Endometrium (tissue), 2 donors: ENCODE measurements at regions not wholly inside any gene's neighbourhood (a gene's known extent, or its start where the extent isn't known, plus 50 kb on each side); places are given as distances from the start of the nearest gene placed in this dataset.
"Not testable (repeated sequence)": the region's sequence is repeated elsewhere in the genome, so short reads cannot be mapped to it uniquely, and the experiment has no call there.

Source experiments
- FAIRE-seq: peaks from 2 replicates; lab custom pipeline; 2012; peaks lifted over from hg19 to GRCh38; lab: Jason Lieb, UNC
- donor health status: control.
- donor health status: control.

DNA sequence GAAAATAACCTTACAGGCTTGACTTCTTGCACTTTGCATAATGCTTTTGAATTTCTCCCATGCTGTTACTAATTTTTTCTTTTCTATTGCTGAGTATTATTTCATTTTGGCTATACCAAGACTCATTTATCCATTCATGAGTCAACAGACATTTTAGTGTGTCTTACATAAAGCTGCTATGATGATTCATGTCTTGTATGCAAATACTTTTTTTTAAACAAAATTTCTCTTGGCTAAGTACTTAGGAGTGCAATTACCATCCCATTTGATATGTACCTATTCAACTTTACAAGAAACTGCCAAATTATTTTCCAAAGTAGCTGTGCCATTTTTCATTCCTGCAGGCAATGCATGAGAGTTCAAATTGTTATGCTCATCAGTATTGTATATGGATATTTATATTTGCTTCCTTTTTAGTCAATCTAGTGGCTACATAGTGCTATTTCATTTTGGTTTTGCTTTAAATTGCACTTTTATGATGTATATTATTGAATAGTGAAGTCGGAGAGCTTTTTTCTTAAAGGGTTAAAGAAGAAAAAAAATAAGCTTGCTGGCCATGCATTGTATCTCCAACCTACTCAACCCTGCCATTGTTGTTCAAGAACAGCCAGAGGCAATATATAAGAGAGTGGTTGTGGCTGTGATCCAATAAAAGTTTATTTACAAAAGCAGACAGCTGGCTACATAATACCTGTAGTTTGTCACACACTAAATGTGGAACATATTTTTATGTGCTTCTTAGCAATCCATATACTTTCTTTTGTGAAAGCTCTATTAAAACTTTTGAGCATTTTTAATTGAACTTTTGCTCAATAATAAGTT lies 862.8 kb downstream of the KCNT2 start:
- FAIRE-seq: no peak

DNA sequence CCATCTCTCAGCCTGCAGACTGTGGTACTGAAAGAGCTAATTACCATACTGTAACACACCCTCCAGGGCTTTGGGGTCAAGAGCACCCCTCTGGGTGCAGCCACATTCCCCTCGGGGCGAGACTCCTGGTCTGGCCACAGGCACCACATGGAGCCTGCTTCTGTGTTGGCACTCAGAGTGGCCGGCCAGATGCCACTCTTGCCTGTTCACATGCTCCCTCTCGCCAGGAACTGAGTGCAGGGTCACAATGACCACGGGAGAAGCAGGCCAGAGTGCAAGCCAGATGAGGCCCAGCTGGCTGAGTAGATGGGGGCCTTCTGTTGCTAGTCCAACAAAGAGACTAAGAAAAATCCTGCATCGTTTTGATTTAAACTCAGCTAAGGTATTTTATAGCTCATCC lies 864.0 kb downstream of the KCNT2 start:
- no peak for FAIRE-seq

DNA sequence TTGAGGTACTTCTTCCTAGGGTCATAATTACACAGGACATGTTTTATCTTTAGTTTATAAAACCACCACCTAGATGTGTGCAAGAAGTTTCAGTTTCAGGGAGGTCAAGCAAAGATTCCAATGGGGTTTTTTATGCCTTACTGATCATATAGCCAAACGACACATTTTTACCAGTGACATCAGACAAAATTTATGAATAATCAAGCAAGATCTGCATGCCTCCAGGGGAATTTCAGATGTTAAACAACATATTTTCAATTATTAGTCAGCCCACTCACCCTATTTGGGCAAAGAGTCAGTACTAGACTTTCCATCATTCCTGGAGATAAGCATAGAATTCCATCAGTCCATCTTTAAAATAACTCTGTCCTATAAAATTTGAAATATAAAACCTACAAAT lies 867.4 kb downstream of the KCNT2 start:
- FAIRE-seq: no peak

DNA sequence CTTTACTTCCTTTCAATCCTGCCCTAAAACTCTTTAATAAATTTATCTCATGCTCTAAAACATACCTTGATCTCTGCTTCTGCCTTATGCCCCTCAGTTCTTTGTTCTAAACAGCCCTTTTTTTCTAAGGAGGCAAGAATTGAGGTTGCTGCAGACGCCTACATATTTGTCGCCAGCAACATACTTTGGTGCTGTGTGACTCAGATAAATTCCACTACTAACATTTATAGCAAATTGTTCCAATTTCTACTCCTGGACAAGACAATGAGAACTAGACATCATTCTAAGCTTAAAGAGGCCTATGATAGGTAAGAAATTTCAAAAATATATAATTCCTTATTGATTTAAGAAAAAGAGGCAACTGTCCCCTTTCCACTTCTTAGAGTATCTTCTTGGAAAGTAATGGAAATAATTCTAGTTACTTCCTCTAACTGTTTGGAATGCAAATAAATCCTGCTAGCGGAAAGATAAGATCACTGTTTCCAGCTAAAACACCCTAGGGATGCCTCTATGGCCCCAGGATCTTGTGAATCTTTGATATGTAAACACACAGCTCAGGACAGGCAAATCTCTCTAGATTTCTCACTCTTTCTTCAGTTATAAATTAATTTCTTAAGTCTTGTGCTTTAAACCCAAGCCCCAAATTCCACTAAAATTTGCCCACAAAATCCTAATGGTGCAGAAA lies 869.1 kb downstream of the KCNT2 start:
- no peak for FAIRE-seq

DNA sequence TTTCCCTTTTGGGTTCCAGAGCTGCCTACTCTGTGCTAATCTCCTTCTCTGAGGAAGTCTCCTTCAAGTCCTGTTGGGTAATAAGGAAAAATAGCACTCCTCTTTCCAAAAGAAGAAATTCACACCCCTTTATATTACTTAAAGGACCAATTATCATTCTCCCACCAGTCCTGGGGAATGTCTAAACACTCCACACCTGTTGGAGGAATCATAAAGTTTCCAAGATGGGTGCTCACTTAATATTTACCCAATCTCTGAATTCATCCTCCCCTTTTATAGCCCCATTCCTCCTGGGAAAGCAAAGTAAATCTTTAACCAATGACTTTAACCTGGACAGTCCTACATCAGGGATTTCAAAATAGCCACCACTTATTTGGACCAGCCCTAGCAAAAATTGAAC lies 873.1 kb downstream of the KCNT2 start:
- no peak for FAIRE-seq

DNA sequence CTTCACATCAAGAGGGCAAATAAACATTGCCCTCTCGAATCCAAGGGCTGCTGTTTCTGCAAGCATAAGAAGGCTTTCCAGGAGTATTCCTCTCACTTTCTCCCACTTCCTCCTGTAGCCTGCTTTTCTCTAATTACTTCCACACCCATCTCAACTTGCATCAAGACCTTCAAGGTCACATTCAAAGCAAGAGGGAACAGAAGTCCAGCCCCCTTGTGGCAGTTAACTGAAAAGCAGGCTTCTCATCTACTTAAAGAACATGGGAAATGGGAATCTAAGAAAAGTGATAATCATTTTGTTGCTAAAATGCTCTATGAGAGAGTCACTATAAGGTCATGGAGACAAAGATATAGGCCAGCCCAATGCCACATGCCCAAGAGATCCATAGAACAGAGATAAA lies 874.4 kb downstream of the KCNT2 start:
- FAIRE-seq: no peak

DNA sequence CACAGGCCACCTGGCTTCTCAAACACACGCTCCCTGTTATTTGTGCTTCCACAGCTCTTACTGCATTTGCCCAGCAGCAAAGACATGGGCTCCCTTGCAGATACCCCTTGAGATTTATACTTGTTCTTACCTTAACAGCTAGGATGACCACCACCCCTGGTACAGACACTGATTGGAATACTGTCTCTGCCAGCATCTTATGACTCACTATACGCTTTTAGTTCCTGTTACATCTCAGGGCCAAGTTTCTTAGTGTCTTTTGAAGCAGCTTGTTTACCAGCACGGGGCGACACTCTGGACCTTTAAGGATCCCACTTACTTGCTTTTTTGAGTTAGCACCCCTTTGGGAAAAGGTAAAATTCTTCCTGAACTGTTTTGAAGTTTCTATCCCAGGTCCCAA lies 874.8 kb downstream of the KCNT2 start:
- FAIRE-seq: no peak

DNA sequence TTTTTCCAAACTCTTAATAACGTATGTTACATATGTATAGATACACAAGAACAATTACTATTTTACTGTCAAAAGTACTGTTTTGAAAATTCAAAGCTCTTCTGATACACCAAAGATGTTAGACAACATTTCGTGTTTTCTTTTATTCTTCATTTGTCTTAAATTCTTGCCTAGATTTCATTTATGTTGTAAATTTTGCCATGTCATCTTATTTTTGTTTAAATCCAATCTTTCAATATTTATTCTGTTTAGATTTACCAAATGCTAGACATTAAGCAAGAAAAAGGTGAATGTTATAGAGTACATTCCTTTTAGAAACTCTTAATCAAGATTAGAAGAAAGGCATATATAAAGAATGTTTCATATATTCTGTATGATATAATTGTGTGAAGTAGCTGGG lies 876.9 kb downstream of the KCNT2 start:
- no peak for FAIRE-seq

DNA sequence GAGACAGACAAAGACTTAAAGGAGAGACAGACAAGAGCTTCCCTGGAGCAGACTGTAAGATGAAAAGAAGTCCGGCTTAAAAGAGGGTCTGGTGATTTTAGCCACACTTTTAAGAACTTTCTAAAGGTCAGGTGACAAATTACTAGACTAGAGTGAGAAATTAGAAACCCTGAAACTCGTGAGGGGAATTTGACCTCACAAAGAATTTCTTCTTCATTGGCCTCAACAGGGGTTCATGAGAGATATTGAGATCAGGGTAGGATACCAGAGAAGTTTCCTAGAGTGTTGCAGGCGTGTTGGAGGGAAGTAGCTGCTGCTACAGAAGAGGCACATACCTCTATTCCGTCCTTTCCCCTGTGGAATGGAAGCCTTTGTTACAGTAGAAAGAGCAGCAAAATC lies 884.4 kb downstream of the KCNT2 start:
- FAIRE-seq: no peak

DNA sequence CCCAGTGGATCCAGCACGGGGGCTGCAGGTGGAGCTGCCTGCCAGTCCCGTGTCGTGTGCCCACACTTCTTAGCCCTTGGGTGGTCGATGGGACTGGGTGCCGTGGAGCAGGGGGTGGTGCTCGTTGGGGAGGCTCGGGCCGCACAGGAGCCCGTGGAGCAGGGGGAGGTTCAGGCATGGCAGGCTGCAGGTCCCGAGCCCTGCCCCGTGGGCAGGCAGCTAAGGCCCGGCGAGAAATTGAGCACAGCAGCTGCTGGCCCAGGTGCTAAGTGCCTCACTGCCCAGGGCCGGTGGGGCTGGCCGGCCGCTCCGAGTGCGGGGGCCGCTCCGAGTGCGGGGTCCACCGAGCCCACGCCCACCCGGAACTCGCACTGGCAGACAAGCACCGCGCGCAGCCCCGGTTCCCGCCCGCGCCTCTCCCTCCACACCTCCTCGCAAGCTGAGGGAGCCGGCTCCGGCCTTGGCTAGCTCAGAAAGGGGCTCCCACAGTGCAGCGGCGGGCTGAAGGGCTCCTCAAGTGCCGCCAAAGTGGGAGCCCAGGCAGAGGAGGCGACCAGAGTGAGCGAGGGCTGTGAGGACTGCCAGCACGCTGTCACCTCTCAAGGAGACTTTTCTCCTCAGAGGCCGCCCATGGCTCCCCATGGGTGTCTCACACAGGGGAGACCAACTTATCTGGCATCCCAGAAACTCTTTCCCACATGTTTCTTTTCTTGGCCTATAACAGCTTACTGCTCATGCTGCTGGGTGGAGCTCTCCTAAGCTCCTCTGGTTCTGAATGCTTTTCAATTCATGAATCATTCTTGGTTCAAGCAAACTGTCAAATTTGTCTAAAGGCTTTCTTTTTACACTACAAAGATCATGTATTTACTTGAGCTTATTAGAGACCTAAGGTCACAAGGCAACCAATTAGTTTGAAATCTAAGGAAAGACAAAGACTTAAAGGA lies 885.1 kb downstream of the KCNT2 start:
- not testable (repeated sequence) for FAIRE-seq

DNA sequence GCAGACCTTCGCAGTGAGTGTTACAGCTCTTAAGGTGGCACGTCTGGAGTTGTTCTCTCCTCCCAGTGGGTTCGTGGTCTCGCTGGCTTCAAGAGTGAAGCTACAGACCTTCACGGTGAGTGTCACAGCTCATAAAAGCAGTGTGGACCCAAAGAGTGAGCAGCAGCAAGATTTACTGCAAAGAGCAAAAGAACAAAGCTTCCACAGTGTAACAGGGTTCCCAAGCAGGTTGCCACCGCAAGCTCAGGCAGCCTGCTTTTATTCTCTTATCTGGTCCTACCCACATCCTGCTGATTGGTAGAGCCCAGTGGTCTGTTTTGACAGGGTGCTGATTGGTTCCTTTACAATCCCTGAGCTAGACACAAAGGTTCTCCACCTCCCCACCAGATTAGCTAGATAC lies 886.1 kb downstream of the KCNT2 start:
- not testable (repeated sequence) for FAIRE-seq

DNA sequence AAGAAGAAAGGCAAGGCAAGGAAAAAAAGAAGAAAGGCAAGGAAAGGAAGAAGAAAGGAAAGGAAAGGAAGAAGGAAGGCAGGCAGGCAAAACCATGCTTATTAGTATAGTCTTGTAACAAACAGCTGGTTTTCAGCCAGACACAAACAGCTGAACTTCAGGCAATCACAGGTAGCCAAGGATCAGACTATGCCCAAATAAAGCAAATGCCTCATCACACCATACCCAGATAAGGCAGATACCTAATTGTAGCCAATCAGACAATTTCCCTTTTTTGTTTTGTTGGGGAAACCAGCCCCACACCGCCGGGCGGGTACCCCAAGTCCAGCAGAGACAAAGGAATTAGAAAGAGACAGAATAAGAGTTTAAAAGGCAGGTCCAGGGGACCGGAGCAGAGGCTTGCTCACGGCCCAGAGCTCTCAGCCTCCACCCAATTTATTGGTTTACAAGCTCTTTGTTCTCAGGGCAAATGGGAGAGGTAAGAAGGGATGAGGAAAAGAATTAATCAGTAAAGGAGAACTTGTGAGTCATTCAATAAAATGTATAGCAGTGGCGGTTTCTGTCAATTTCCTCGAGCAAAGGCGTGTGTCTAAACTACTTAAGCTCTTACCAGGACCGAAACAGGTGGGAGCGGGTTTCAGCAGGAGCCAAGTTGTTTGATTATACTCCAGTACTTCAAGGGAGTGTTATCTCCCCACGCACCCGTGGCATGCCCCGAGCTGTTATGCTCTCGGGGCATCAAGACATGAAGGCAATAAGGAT lies 886.8 kb downstream of the KCNT2 start:
- no peak for FAIRE-seq

DNA sequence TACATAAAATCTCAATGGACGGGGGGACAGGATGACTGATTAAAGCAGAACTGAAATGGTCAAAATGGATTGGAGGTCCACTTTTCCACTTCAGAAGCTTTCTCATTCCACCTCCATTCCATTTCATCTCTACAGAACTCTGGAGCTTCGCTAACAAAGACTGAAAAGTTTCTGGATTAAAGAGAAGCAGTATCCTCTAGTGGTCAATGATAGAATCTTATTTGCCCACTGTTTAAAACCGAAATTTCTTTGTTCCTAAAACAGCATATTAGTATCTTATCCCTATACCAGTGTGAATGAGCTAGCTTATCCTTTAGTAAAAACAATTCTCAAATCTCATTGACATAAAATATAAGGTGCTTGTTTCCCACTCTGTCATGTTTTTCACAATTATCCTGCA lies 890.6 kb downstream of the KCNT2 start:
- FAIRE-seq: no peak

DNA sequence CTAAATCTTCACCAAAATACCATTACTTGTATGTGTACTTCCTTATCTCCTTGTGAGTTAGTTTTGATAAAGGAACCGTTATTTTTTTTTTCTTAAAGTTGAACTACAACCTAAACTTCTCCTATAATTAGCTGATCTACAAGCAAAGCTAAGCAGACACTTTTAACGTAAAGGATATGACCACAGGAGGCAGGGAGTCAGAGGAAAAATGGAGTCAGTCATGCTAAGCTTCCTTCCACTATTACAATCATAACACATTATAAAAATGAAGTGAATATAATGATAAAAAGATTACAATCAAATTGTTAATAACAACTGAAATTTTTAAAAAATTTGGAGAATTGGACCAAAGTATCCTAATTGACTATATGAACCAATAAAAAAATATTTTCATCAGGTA lies 892.6 kb downstream of the KCNT2 start:
- FAIRE-seq: no peak

DNA sequence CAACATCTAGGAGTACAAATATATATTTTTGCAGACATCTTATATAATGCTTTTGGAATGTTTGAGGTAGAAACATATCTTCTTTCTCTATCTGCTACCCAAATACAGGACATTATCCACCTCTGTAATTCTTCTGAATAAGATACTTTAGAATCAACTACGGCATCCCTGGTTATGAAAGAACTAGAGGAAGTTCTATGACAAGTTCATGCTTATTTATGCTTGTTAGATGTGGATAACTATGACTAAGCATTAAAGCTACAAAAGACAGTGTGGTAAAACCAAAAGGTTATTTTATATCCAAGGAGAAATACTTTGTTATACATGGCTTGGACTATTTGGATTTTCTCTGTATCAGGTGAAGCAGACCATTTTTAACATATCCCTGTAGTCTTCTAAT lies 894.0 kb downstream of the KCNT2 start:
- no peak for FAIRE-seq

DNA sequence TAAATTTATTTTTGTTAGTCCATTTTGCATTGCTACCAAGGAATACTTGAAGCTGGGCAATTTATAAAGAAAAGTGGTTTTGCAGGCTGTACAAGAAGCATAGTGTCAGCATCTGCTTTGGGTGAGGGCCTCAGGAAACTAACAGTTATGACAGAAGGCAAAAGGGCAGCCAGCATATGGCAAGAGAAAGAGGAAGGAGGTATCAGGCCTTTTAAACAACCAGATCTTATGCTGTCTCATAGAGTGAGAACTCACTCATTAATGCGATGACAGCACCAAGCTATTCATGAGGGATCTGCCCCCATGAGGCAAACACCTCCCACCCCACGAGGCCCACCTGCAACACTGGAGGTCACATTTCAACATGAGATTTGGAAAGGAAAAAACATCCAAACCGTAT lies 898.4 kb downstream of the KCNT2 start:
- no peak for FAIRE-seq

DNA sequence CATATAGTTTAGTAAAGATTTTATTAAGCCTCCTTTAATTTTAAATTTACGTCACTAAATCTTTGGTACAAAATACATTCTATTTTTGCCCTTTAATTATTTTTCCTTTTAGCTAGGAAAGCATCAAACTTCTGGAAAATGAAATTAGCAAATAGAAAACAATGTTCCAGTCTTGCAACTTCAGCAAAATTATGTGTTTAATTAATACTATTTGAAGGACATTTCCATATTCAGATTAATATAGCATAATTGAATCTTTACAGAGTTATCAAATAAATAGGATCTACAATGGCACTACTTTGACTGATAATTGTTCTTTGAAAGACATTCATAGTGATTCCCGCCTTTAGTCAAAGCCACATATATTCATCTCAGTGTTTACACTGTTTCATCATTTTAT lies 904.2 kb downstream of the KCNT2 start:
- FAIRE-seq: no peak

DNA sequence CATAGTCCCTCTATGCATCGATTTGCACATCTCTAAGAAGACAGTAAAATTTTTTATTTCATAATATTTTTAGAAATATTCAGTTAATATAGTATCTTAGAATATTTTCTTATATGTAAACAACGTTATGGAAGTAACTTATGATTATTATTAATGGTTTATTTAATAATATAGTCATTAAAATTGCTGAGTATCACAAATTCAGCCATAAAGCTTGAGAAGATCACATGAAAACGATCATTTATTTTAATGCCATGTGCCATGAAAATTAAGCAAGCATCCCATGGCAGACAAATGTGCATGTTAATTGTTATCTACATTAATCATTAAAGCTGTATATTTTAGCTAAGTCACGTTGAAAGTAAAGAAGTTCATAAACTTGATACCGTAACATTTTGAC lies 907.1 kb downstream of the KCNT2 start:
- no peak for FAIRE-seq

DNA sequence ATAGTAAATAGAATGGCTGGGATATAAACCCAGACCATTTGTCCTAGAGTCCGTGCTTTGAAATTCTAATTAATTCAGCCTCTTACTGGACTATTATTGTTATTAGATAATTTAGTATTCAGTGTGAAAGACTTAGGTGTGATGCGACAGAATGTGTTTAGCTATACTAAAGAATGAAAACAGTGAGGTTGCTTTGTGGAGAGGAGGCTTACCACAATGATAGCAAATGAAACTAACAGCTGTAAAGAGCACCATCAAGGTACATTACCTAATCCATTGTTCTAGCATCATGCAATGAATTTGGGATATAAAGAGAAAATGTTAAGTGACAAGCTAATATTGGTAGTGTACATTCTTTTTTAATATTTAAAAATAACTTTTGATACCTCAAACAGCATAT lies 911.1 kb downstream of the KCNT2 start:
- no peak for FAIRE-seq

DNA sequence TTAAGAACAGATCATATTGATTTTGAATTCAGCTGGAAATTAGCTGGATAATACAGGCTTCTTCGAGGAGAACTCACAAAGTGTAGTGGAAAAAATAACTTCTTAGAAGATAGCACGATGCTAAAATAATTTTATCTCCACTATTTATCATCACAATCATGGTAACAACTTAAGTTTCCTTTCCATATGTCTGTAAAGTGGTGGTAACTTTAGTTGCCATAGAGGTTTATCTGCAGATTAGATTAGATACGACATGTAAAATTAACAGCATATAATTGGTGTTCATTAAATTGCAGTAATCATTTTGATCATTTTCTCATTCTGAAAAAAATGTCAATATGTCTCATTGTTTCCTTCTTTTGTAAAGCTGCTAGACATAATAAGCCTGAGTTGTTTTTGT lies 921.5 kb downstream of the KCNT2 start:
- no peak for FAIRE-seq

DNA sequence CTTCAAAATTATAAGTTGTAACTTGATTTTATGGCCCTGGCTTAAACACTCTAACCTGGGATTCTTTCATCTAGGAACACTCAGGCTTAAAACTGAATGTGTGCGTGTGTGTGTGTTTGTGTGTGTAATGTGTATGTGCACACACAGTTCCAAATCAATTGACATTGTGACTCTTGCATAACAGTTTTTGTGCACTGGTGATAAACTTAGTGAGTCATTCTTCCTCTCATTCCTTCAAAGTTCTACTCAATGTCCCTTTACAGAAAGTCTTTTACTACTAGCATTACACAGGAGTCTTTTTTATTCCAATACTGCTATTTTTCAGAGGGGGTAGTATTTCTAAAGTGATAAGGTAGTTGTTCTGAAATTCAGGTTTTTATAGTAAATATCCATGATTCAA lies 943.6 kb downstream of the KCNT2 start:
- no peak for FAIRE-seq
